BLaER1 (cell line): ENCODE measurements at regions not wholly inside any gene's neighbourhood (a gene's known extent, or its start where the extent isn't known, plus 50 kb on each side); places are given as distances from the start of the nearest gene placed in this dataset.

Experiments used
- H3K27ac ChIP-seq: shearing (Covaris generic); formaldehyde crosslinking; 2 replicates; pipeline ENCODE4 v1.8.1; 2022
- H3K27me3 ChIP-seq: shearing (Covaris generic); formaldehyde crosslinking; 2 replicates; pipeline ENCODE4 v1.8.1; 2022
- H3K36me3 ChIP-seq: shearing (Covaris generic); formaldehyde crosslinking; 2 replicates; pipeline ENCODE4 v1.8.1; 2022
- H3K4me1 ChIP-seq: shearing (Covaris generic); formaldehyde crosslinking; 2 replicates; pipeline ENCODE4 v1.8.1; 2022
- H3K4me2 ChIP-seq: shearing (Covaris generic); formaldehyde crosslinking; 2 replicates; pipeline ENCODE4 v1.8.1; 2022
- H3K4me3 ChIP-seq: shearing (Covaris generic); formaldehyde crosslinking; 2 replicates; pipeline ENCODE4 v1.8.1; 2022
- H3K9ac ChIP-seq: shearing (Covaris generic); formaldehyde crosslinking; 2 replicates; pipeline ENCODE4 v1.8.1; 2022
- H3K9me3 ChIP-seq: shearing (Covaris generic); formaldehyde crosslinking; 2 replicates; pipeline ENCODE4 v1.8.1; 2022
- H4K20me1 ChIP-seq: shearing (Covaris generic); formaldehyde crosslinking; 2 replicates; pipeline ENCODE4 v1.8.1; 2022
- Cebpa-rat ChIP-seq: shearing (Covaris generic); IDR thresholded peaks from 2 replicates; pipeline ENCODE4 v1.8.1; 2022

- H3K4me3 ChIP-seq, result no peak overlapping the region
- H3K9ac ChIP-seq, result no peak overlapping the region
- no peak overlapping the region for H3K27ac ChIP-seq
- H3K9me3 ChIP-seq, result no peaks in the 10 kb centered on the region
- H3K36me3 ChIP-seq, result no peaks in the 10 kb centered on the region
- no peaks in the 10 kb centered on the region for H3K4me1 ChIP-seq
- H3K27me3 ChIP-seq, result no peaks in the 10 kb centered on the region
- no peak for TF ChIP-seq Cebpa-rat
- H3K4me2 ChIP-seq, result no peak overlapping the region
- H4K20me1 ChIP-seq, result no peaks in the 10 kb centered on the region
These were observed 201.2 kb upstream of the KLF12 start for GRCh38 chr13:74335370-74335769.

- Histone ChIP-seq H3K9ac (no peak overlapping the region), H3K36me3 (no peaks in the 10 kb centered on the region), H4K20me1 (no peaks in the 10 kb centered on the region), H3K27me3 (no peaks in the 10 kb centered on the region), H3K4me3 (no peak overlapping the region), H3K9me3 (no peaks in the 10 kb centered on the region), H3K27ac (no peak overlapping the region), H3K4me1 (no peaks in the 10 kb centered on the region), H3K4me2 (no peak overlapping the region)
- no peak for TF ChIP-seq Cebpa-rat
These were observed 195.8 kb upstream of the KLF12 start for GRCh38 chr13:74329962-74330361.

GRCh38 chr13:74325106-74325505, 190.9 kb upstream of the KLF12 start:
- Histone ChIP-seq H3K9ac (no peak overlapping the region), H3K36me3 (no peaks in the 10 kb centered on the region), H3K4me2 (no peak overlapping the region), H3K27ac (no peak overlapping the region), H3K27me3 (no peaks in the 10 kb centered on the region), H3K4me3 (no peak overlapping the region), H3K4me1 (no peaks in the 10 kb centered on the region), H3K9me3 (no peaks in the 10 kb centered on the region), H4K20me1 (no peaks in the 10 kb centered on the region)
- no peak for TF ChIP-seq Cebpa-rat

- Histone ChIP-seq H3K4me3 (no peak overlapping the region), H3K4me1 (no peaks in the 10 kb centered on the region), H3K27ac (no peak overlapping the region), H3K27me3 (no peaks in the 10 kb centered on the region), H3K9me3 (no peaks in the 10 kb centered on the region), H4K20me1 (no peaks in the 10 kb centered on the region), H3K36me3 (no peaks in the 10 kb centered on the region), H3K4me2 (no peak overlapping the region), H3K9ac (no peak overlapping the region)
- TF ChIP-seq Cebpa-rat, result no peak
These were observed 190.1 kb upstream of the KLF12 start for GRCh38 chr13:74324338-74324737.

DNA sequence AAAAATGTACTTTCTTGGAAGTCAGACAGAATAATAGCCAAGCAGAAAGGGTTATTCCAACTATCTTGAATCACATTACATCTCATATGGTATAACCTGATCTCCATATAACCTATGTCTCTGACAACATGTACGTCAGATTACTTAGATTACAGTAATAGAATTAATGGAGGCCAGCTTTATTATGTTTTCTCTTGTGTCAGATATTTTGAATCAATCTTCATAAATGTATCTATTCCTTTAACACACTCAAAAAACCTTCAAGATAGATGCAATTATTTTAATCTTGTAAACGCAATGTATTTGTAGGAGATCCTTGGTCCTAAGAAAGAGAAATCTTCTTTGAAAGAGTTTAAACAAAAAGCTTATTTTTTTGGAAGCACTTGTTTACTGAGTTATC, 188.4 kb upstream of the KLF12 start:
- Histone ChIP-seq H3K36me3 (no peaks in the 10 kb centered on the region), H3K4me2 (no peak overlapping the region), H3K9me3 (no peaks in the 10 kb centered on the region), H3K4me1 (no peaks in the 10 kb centered on the region), H3K9ac (no peak overlapping the region), H4K20me1 (no peaks in the 10 kb centered on the region), H3K27ac (no peak overlapping the region), H3K27me3 (no peaks in the 10 kb centered on the region), H3K4me3 (no peak overlapping the region)
- TF ChIP-seq Cebpa-rat, result no peak

- Histone ChIP-seq H3K4me3 (no peak overlapping the region), H3K4me1 (no peaks in the 10 kb centered on the region), H3K9me3 (no peaks in the 10 kb centered on the region), H3K27me3 (no peaks in the 10 kb centered on the region), H3K27ac (no peak overlapping the region), H3K36me3 (no peaks in the 10 kb centered on the region), H4K20me1 (no peaks in the 10 kb centered on the region), H3K9ac (no peak overlapping the region), H3K4me2 (no peak overlapping the region)
- no peak for TF ChIP-seq Cebpa-rat
These were observed 186.1 kb upstream of the KLF12 start for GRCh38 chr13:74320282-74320681.

DNA sequence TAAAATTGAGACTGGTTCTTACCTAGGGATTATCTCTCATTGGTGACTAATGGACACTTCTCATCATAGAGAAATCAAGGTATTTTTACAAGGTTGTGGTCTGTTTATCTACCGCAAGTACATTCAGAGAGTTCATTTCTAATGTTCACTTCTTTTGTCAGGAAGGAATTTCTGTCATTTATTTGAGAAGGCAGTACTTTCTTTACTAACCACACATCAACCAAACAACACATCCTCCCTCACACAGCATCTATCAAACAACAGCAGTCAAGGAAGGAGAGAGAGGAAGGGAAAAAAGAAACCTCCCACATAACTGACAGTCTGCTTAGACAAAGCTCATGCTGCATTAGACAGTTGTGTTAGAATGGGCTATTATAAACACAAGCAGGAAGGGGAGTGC, 182.3 kb upstream of the KLF12 start:
- Histone ChIP-seq H3K27ac (no peak overlapping the region), H3K9ac (no peak overlapping the region), H3K4me1 (no peaks in the 10 kb centered on the region), H3K36me3 (no peaks in the 10 kb centered on the region), H4K20me1 (no peaks in the 10 kb centered on the region), H3K27me3 (no peaks in the 10 kb centered on the region), H3K4me3 (no peak overlapping the region), H3K4me2 (no peak overlapping the region), H3K9me3 (no peaks in the 10 kb centered on the region)
- no peak for TF ChIP-seq Cebpa-rat

DNA sequence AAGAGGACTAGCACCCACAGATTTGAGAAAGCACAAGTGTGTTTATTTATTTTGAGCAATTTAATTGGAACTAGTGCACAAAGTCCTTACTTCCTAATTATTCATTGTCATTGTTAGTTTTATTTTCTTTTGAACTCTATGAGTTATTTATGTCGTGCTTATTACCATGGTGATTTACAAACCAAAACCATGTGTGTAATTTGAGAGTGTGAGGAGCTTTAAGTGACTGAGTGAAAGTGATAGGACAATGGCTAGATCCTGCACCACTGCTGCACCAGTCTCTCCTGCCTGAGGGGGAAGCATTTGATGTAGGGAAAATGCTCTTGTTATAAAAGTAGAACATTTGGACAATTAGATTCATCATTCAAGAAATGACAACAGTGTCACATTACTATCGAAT, 172.3 kb upstream of the KLF12 start:
- Histone ChIP-seq H3K9me3 (no peaks in the 10 kb centered on the region), H3K4me1 (no peaks in the 10 kb centered on the region), H3K36me3 (no peaks in the 10 kb centered on the region), H4K20me1 (no peaks in the 10 kb centered on the region), H3K27ac (no peak overlapping the region), H3K9ac (no peak overlapping the region), H3K27me3 (no peaks in the 10 kb centered on the region), H3K4me2 (no peak overlapping the region), H3K4me3 (no peak overlapping the region)
- no peak for TF ChIP-seq Cebpa-rat

DNA sequence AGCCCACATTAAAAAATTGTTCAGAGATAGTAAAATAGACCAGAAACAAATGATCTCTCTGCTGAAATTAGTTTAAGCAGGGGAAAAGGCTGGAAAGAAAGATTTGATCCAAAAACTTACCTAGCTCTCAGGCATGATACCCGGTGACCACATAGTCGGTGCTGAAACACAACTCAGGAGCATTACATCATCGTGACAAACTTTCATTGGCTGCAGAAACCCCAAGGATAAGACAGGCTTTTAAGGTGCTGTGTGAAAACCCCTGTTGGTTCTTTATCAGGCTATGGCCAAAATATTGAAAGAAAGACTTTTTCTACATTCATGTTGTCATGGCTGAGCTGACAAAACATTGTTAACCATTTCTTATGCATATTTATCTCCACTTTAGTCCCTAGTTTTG, 171.7 kb upstream of the KLF12 start:
- Histone ChIP-seq H3K27me3 (no peaks in the 10 kb centered on the region), H3K4me1 (no peaks in the 10 kb centered on the region), H4K20me1 (no peaks in the 10 kb centered on the region), H3K27ac (no peak overlapping the region), H3K4me2 (no peak overlapping the region), H3K9me3 (no peaks in the 10 kb centered on the region), H3K36me3 (no peaks in the 10 kb centered on the region), H3K9ac (no peak overlapping the region), H3K4me3 (no peak overlapping the region)
- no peak for TF ChIP-seq Cebpa-rat

GRCh38 chr13:74301258-74301935, 167.2 kb upstream of the KLF12 start:
- Histone ChIP-seq H3K4me2 (no peak overlapping the region), H4K20me1 (no peaks in the 10 kb centered on the region), H3K27me3 (no peaks in the 10 kb centered on the region), H3K36me3 (no peaks in the 10 kb centered on the region), H3K4me1 (no peaks in the 10 kb centered on the region), H3K4me3 (no peak overlapping the region), H3K9me3 (no peaks in the 10 kb centered on the region), H3K27ac (no peak overlapping the region), H3K9ac (no peak overlapping the region)
- no peak for TF ChIP-seq Cebpa-rat

DNA sequence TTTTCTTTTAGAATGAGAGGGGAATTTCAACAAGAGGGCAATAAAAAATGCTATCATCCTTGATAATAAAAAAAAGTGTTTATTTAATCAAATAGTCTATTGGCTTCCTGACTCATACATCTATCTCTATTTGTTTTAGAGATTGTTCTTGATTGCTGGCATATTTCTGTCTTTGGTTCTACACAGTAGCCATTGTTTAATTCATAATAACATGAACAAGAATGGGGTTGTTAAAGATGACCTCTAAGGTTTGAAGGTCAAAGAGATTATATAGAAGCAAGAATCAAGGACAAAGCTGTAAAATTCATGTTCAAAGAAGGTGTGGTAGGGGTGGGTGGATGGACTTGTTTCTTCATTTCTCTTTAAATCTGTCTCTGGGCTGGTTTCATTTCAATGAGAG, 166.0 kb upstream of the KLF12 start:
- Histone ChIP-seq H3K4me3 (no peak overlapping the region), H4K20me1 (no peaks in the 10 kb centered on the region), H3K4me1 (no peaks in the 10 kb centered on the region), H3K9ac (no peak overlapping the region), H3K27ac (no peak overlapping the region), H3K4me2 (no peak overlapping the region), H3K27me3 (no peaks in the 10 kb centered on the region), H3K36me3 (no peaks in the 10 kb centered on the region), H3K9me3 (no peaks in the 10 kb centered on the region)
- TF ChIP-seq Cebpa-rat, result no peak
